ENCODE measurements at regions not wholly inside any gene's neighbourhood (a gene's known extent, or its start where the extent isn't known, plus 50 kb on each side); places are given as distances from the start of the nearest gene placed in this dataset.

DNA sequence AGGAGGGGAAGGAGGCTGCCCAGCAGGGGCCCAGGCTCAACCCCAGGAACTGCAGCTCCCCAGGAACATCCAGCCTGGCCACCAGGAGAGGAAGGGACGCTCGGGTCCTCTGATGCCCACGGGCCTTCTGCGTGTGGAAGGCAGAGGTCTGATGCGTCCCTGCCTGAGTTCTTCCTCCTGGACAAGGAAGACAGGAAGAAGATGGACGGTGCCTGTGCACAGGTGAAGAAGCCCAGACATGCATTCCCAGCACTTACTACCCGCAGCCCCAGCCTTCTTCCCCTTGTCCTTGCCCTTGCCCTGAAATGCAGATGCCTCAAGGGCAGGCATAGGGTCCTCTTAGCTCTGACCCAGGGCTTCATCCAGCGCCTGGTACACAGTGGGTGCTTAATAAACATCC, 56.7 kb upstream of the IRX1 start:
- TF ChIP-seq SIN3A (IDR thresholded peaks at IDR 0.05; ENCODE audit: borderline replicate concordance, low read depth, low read length) (no peak), SMC3 (IDR thresholded peaks at IDR 0.05; ENCODE audit: low read depth, low read length) (no peak), NFIC (IDR thresholded peaks at IDR 0.05; ENCODE audit: borderline replicate concordance) (no peak)
- TF ChIP-seq, protein P1, sequence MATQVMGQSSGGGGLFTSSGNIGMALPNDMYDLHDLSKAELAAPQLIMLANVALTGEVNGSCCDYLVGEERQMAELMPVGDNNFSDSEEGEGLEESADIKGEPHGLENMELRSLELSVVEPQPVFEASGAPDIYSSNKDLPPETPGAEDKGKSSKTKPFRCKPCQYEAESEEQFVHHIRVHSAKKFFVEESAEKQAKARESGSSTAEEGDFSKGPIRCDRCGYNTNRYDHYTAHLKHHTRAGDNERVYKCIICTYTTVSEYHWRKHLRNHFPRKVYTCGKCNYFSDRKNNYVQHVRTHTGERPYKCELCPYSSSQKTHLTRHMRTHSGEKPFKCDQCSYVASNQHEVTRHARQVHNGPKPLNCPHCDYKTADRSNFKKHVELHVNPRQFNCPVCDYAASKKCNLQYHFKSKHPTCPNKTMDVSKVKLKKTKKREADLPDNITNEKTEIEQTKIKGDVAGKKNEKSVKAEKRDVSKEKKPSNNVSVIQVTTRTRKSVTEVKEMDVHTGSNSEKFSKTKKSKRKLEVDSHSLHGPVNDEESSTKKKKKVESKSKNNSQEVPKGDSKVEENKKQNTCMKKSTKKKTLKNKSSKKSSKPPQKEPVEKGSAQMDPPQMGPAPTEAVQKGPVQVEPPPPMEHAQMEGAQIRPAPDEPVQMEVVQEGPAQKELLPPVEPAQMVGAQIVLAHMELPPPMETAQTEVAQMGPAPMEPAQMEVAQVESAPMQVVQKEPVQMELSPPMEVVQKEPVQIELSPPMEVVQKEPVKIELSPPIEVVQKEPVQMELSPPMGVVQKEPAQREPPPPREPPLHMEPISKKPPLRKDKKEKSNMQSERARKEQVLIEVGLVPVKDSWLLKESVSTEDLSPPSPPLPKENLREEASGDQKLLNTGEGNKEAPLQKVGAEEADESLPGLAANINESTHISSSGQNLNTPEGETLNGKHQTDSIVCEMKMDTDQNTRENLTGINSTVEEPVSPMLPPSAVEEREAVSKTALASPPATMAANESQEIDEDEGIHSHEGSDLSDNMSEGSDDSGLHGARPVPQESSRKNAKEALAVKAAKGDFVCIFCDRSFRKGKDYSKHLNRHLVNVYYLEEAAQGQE (IDR thresholded peaks at IDR 0.05; ENCODE audit: low read depth, low read length), result no peak
- TF ChIP-seq, protein P2, sequence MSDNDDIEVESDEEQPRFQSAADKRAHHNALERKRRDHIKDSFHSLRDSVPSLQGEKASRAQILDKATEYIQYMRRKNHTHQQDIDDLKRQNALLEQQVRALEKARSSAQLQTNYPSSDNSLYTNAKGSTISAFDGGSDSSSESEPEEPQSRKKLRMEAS (IDR thresholded peaks at IDR 0.05; ENCODE audit: low read depth), result no peak
- TF ChIP-seq, protein P3, sequence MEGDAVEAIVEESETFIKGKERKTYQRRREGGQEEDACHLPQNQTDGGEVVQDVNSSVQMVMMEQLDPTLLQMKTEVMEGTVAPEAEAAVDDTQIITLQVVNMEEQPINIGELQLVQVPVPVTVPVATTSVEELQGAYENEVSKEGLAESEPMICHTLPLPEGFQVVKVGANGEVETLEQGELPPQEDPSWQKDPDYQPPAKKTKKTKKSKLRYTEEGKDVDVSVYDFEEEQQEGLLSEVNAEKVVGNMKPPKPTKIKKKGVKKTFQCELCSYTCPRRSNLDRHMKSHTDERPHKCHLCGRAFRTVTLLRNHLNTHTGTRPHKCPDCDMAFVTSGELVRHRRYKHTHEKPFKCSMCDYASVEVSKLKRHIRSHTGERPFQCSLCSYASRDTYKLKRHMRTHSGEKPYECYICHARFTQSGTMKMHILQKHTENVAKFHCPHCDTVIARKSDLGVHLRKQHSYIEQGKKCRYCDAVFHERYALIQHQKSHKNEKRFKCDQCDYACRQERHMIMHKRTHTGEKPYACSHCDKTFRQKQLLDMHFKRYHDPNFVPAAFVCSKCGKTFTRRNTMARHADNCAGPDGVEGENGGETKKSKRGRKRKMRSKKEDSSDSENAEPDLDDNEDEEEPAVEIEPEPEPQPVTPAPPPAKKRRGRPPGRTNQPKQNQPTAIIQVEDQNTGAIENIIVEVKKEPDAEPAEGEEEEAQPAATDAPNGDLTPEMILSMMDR (IDR thresholded peaks at IDR 0.05), result no peak
